ENCODE measurements at regions not wholly inside any gene's neighbourhood (a gene's known extent, or its start where the extent isn't known, plus 50 kb on each side); places are given as distances from the start of the nearest gene placed in this dataset.

DNA sequence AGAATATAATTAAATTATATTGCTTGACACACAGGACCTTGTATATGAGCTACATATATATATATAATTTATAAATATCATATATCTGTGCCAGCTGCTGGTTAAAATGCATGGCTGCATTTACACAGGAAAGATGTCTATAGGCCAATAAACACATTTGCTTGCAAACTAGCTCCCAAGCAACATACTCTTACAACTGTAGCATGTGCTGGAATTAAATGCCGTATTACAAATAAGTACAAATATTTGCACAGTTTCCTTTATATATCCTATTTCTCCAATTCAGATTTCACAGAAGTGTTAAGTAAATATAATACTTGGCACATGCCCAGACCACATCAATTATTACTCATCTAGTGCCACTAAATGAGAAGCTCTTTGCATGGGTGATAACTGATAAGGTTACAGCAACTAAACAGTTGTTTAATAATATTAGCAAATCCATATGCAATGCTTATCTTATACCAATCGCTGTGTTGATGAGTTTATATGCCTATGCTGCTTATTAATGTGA lies 66.7 kb upstream of the E2F7 start:
- H3K4me3 ChIP-seq (ENCODE audit: low read depth, low read length) = no peak overlapping the region
- TF ChIP-seq, protein P1, sequence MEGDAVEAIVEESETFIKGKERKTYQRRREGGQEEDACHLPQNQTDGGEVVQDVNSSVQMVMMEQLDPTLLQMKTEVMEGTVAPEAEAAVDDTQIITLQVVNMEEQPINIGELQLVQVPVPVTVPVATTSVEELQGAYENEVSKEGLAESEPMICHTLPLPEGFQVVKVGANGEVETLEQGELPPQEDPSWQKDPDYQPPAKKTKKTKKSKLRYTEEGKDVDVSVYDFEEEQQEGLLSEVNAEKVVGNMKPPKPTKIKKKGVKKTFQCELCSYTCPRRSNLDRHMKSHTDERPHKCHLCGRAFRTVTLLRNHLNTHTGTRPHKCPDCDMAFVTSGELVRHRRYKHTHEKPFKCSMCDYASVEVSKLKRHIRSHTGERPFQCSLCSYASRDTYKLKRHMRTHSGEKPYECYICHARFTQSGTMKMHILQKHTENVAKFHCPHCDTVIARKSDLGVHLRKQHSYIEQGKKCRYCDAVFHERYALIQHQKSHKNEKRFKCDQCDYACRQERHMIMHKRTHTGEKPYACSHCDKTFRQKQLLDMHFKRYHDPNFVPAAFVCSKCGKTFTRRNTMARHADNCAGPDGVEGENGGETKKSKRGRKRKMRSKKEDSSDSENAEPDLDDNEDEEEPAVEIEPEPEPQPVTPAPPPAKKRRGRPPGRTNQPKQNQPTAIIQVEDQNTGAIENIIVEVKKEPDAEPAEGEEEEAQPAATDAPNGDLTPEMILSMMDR (IDR thresholded peaks at IDR 0.05; ENCODE audit: low read depth, low read length) = no peak

DNA sequence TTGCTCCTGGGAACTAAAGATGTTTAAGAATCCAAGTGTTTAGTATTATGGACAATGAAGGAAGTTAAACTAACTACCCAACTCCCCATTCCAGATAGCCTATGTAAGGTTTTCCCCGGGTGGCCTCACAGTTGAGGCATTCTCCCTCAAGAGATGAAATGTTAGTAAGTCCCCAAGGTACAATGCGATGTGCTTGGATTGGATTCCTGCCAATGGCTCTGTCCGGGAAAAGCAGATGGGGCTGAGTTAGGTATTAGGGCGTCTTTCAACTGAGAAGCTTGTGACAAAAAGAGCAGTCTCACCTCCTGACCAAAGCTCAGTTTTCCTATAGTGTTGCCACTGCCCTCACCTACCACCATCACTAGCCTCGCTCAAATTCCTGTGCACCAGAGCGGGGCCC lies 64.8 kb upstream of the E2F7 start:
- H3K4me3 ChIP-seq (ENCODE audit: low read depth, low read length) = no peak overlapping the region
- TF ChIP-seq, protein P1 (IDR thresholded peaks at IDR 0.05; ENCODE audit: low read depth, low read length) = no peak

DNA sequence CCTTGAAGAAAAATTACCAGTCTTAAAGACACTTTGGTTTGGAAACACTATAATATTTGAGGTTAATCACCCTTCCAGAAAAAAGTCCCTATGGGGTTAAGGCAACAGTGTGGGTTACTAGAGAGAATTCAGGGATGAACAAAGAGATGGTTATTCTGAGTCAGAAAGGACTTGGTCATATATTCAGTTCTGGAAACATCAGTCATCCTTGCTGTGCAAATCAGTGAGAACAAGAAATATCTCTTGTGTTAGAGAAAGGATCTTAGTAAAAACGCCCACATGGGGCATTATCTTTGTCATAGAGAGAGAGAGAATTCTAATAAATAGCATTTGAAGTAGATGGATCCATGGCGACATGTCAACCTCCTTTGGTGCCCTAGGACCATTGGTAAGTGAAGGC lies 59.4 kb upstream of the E2F7 start:
- TF ChIP-seq, protein P1 (IDR thresholded peaks at IDR 0.05; ENCODE audit: low read depth, low read length) = no peak
- no peak overlapping the region for H3K4me3 ChIP-seq (ENCODE audit: low read depth, low read length)

DNA sequence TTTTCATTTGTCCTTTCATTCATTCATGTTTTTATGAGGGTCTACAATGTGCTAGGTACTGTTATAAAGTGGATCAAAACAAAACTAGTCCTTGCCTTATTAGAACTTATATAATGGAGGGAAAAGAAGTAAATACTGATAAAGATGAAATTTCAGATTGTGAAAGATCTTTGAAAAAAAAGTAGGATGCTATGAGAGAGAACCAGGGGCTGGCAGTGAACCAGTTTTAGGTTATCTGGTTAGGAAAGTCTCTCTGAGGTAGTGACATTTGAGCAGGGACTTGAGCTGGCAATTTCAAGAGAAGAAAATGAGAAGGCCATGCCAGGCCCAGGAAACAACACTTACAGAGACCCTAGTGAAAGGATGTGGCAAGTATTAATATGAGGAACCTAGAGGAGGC lies 57.3 kb upstream of the E2F7 start:
- TF ChIP-seq, protein P1 (IDR thresholded peaks at IDR 0.05; ENCODE audit: low read depth, low read length) = no peak
- H3K4me3 ChIP-seq (ENCODE audit: low read depth, low read length) = no peak overlapping the region

DNA sequence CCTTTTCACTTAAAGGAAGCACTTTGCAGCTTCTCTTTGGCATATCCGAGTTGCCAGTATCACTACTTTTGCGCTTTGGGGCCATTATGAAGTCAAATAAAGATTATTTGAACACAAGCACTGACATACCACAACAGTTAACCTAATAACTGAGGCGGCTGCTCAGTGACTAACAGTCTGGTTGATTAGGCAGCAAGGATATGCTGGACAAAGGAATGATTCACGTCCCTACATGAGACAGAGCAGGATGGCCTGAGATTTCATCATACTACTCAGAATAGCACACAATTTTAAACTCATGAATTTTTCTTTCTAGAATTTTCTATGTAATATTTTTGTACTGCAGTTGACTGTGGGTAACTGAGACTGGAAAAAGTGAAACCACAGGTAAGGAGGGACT lies 56.9 kb upstream of the E2F7 start:
- H3K4me3 ChIP-seq (ENCODE audit: low read depth, low read length) = no peak overlapping the region
- TF ChIP-seq, protein P1 (IDR thresholded peaks at IDR 0.05; ENCODE audit: low read depth, low read length) = no peak

DNA sequence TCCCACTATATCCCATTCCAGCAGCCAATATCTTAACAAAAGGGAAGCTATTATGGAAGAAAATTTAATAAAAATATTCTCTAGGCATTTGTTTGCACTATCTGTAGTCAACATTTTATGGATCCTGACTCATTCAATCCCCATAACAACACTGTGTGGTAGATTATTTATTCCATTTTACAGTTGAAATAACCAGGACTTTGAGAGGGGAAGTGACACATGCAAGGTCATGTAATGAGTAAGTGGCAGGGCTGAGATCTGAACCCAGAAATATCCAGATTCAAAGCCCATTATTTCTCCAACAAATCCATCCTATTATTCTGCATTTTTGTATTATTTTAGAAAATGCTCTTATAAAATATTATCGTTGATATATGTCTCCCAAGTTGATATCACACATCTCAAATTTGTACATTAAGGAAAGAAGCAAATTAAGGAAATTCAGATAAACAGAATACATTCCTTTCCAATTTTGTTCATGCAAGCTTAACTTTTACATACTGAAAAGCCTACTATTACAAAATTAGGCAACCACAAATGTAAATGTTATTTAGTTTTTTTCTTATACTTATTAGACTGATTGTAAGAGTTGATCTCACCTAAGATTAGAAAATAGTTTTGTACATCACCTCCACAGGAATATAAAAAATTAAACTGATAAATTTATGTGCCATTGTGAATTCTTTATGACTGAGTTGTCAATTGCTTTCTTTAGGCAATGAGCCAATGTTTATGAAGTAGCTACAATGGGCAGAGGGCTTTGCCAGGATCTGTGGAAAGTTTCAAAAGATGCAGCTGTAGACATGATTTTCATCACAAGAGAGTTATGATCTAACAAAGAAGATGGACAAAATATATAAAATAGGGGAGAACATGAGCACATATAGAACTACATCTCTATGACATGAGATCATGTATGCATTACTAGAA lies 55.1 kb upstream of the E2F7 start:
- no peak overlapping the region for H3K4me3 ChIP-seq (ENCODE audit: low read depth, low read length)
- TF ChIP-seq, protein P1 (IDR thresholded peaks at IDR 0.05; ENCODE audit: low read depth, low read length) = no peak

DNA sequence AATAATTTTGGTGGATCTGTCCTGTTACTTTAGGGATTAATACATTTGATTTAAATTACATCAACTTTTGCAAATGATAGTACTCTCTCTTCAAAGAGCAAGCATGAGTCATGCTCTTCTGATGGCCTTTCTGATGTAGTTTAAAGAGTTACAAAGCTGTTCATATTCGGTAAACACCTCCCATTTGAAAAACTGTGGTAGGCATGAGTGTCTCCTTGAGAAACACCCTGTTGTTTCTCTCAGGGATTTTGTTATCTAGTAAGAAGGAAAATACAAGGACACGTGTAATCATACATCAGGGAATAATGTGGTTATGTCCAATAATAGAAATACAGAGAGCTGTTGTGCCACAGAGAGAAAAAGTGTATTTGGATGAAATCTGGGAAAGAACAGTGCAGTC lies 53.3 kb upstream of the E2F7 start:
- TF ChIP-seq, protein P1 (IDR thresholded peaks at IDR 0.05; ENCODE audit: low read depth, low read length) = no peak

More for the DNA sequence above, 53.3 kb upstream of the E2F7 start:
- no peak overlapping the region for H3K4me3 ChIP-seq (ENCODE audit: low read depth, low read length)
